ENCODE measurements at regions not wholly inside any gene's neighbourhood (a gene's known extent, or its start where the extent isn't known, plus 50 kb on each side); places are given as distances from the start of the nearest gene placed in this dataset.

- TF ChIP-seq CTCF (IDR thresholded peaks at IDR 0.05; ENCODE audit: low read depth, low read length) (no peak), EZH2phosphoT487 (IDR thresholded peaks at IDR 0.05; ENCODE audit: low read depth) (no peak)
Observed at GRCh38 chr11:88012456-88012855, 162.8 kb downstream of the RAB38 start.
